ENCODE measurements at regions not wholly inside any gene's neighbourhood (a gene's known extent, or its start where the extent isn't known, plus 50 kb on each side); places are given as distances from the start of the nearest gene placed in this dataset.

DNA sequence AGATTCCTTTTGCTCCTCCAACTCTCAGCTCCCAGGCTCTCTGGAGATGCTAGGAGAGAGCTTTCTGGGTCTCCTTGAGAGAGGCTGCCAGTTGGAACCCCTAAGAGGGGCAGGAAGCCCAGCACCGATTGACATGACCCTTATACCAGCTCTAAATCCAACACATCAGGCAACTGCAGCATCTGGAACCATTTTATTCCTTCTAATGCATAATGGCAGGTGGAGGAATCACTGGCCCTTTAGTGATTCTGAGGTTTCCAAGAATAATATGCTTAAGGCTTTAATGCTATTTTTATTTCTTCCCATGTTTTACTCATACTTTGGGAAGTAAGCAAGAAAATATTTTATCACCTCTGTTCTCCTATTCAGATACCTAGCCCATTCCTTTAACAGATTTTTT lies 60.3 kb upstream of the TEX264 start (continued):
- TF ChIP-seq, protein P1, sequence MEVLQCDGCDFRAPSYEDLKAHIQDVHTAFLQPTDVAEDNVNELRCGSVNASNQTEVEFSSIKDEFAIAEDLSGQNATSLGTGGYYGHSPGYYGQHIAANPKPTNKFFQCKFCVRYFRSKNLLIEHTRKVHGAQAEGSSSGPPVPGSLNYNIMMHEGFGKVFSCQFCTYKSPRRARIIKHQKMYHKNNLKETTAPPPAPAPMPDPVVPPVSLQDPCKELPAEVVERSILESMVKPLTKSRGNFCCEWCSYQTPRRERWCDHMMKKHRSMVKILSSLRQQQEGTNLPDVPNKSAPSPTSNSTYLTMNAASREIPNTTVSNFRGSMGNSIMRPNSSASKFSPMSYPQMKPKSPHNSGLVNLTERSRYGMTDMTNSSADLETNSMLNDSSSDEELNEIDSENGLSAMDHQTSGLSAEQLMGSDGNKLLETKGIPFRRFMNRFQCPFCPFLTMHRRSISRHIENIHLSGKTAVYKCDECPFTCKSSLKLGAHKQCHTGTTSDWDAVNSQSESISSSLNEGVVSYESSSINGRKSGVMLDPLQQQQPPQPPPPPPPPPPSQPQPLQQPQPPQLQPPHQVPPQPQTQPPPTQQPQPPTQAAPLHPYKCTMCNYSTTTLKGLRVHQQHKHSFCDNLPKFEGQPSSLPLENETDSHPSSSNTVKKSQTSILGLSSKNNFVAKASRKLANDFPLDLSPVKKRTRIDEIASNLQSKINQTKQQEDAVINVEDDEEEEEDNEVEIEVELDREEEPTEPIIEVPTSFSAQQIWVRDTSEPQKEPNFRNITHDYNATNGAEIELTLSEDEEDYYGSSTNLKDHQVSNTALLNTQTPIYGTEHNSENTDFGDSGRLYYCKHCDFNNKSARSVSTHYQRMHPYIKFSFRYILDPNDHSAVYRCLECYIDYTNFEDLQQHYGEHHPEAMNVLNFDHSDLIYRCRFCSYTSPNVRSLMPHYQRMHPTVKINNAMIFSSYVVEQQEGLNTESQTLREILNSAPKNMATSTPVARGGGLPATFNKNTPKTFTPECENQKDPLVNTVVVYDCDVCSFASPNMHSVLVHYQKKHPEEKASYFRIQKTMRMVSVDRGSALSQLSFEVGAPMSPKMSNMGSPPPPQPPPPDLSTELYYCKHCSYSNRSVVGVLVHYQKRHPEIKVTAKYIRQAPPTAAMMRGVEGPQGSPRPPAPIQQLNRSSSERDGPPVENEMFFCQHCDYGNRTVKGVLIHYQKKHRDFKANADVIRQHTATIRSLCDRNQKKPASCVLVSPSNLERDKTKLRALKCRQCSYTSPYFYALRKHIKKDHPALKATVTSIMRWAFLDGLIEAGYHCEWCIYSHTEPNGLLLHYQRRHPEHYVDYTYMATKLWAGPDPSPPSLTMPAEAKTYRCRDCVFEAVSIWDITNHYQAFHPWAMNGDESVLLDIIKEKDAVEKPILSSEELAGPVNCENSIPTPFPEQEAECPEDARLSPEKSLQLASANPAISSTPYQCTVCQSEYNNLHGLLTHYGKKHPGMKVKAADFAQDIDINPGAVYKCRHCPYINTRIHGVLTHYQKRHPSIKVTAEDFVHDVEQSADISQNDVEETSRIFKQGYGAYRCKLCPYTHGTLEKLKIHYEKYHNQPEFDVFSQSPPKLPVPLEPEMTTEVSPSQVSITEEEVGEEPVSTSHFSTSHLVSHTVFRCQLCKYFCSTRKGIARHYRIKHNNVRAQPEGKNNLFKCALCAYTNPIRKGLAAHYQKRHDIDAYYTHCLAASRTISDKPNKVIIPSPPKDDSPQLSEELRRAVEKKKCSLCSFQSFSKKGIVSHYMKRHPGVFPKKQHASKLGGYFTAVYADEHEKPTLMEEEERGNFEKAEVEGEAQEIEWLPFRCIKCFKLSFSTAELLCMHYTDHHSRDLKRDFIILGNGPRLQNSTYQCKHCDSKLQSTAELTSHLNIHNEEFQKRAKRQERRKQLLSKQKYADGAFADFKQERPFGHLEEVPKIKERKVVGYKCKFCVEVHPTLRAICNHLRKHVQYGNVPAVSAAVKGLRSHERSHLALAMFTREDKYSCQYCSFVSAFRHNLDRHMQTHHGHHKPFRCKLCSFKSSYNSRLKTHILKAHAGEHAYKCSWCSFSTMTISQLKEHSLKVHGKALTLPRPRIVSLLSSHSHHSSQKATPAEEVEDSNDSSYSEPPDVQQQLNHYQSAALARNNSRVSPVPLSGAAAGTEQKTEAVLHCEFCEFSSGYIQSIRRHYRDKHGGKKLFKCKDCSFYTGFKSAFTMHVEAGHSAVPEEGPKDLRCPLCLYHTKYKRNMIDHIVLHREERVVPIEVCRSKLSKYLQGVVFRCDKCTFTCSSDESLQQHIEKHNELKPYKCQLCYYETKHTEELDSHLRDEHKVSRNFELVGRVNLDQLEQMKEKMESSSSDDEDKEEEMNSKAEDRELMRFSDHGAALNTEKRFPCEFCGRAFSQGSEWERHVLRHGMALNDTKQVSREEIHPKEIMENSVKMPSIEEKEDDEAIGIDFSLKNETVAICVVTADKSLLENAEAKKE (CRISPR knock-in tag; IDR thresholded peaks at IDR 0.05): no peak

DNA sequence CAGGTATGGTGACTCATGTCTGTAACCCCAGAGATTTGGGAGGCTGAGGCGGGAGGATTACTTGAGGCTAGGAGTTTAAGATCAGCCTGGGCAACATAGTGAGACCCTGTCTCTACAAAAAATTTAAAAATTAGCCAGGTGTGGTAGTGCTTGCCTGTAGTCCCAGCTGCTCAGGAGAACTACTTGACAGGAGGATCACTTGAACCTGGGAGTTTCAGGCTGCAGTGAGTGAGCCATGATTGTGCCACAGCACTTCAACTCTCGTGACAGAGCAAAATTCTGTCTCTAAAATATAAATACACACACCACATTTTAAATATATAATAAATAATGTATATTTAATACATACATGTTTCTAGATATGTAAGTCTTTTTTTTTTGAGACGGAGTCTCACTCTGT lies 53.5 kb upstream of the TEX264 start:
- DNase-seq (ENCODE audit: low spot score): no peak
- Histone ChIP-seq H3K4me2 (no peak overlapping the region), H3K9me2 (ENCODE audit: insufficient read depth) (no peaks in the 10 kb centered on the region), H3K36me3 (ENCODE audit: insufficient read depth) (no peaks in the 10 kb centered on the region), H3K4me3 (no peak overlapping the region), H3F3A (replicated peaks; ENCODE audit: low read depth) (no peaks in the 10 kb centered on the region), H4K20me1 (replicated peaks; ENCODE audit: insufficient read depth) (peaks cover 4% of the 10 kb centered on the region; the same call in 1 of the 2 replicates), H3K4me1 (ENCODE audit: insufficient read depth) (peaks cover 22% of the 10 kb centered on the region), H3K27ac (ENCODE audit: low read depth) (no peak overlapping the region), H3K79me2 (replicated peaks; ENCODE audit: insufficient read depth) (peaks cover 68% of the 10 kb centered on the region), H2AFZ (no peak overlapping the region), H3K27me3 (ENCODE audit: insufficient read depth) (no peaks in the 10 kb centered on the region)
- H3K4me1 Mint-ChIP-seq: peaks cover 16% of the 10 kb centered on the region
- H3K27ac Mint-ChIP-seq: no peak overlapping the region
- no peaks in the 10 kb centered on the region for H3K9me3 Mint-ChIP-seq
- H3K27me3 Mint-ChIP-seq (ENCODE audit: insufficient read depth, low read depth, poor library complexity): no peaks in the 10 kb centered on the region
- no peak overlapping the region for H3K4me3 Mint-ChIP-seq
- no peak for ATAC-seq
- no peaks in the 10 kb centered on the region for H3K36me3 Mint-ChIP-seq (ENCODE audit: low read depth)
- TF ChIP-seq EZH2 (IDR thresholded peaks at IDR 0.05; ENCODE audit: low read depth, unreplicated experiment) (no peak), EZH2phosphoT487 (IDR thresholded peaks at IDR 0.05; ENCODE audit: unreplicated experiment) (no peak), ZNF331 (CRISPR knock-in tag; IDR thresholded peaks at IDR 0.05; ENCODE audit: low read depth) (no peak), JUNB (IDR thresholded peaks at IDR 0.05; ENCODE audit: unreplicated experiment) (no peak), NANOG (IDR thresholded peaks at IDR 0.05; ENCODE audit: borderline replicate concordance) (no peak), POLR2AphosphoS5 (IDR thresholded peaks at IDR 0.05; ENCODE audit: low read depth) (no peak)
- TF ChIP-seq, protein P2, sequence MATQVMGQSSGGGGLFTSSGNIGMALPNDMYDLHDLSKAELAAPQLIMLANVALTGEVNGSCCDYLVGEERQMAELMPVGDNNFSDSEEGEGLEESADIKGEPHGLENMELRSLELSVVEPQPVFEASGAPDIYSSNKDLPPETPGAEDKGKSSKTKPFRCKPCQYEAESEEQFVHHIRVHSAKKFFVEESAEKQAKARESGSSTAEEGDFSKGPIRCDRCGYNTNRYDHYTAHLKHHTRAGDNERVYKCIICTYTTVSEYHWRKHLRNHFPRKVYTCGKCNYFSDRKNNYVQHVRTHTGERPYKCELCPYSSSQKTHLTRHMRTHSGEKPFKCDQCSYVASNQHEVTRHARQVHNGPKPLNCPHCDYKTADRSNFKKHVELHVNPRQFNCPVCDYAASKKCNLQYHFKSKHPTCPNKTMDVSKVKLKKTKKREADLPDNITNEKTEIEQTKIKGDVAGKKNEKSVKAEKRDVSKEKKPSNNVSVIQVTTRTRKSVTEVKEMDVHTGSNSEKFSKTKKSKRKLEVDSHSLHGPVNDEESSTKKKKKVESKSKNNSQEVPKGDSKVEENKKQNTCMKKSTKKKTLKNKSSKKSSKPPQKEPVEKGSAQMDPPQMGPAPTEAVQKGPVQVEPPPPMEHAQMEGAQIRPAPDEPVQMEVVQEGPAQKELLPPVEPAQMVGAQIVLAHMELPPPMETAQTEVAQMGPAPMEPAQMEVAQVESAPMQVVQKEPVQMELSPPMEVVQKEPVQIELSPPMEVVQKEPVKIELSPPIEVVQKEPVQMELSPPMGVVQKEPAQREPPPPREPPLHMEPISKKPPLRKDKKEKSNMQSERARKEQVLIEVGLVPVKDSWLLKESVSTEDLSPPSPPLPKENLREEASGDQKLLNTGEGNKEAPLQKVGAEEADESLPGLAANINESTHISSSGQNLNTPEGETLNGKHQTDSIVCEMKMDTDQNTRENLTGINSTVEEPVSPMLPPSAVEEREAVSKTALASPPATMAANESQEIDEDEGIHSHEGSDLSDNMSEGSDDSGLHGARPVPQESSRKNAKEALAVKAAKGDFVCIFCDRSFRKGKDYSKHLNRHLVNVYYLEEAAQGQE (IDR thresholded peaks at IDR 0.05; ENCODE audit: unreplicated experiment): no peak
- TF ChIP-seq, protein P3, sequence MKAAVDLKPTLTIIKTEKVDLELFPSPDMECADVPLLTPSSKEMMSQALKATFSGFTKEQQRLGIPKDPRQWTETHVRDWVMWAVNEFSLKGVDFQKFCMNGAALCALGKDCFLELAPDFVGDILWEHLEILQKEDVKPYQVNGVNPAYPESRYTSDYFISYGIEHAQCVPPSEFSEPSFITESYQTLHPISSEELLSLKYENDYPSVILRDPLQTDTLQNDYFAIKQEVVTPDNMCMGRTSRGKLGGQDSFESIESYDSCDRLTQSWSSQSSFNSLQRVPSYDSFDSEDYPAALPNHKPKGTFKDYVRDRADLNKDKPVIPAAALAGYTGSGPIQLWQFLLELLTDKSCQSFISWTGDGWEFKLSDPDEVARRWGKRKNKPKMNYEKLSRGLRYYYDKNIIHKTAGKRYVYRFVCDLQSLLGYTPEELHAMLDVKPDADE (IDR thresholded peaks at IDR 0.05): no peak

Data from GM23338 (cell line).